HG03039 (cell line): ENCODE measurements at regions not wholly inside any gene's neighbourhood (a gene's known extent, or its start where the extent isn't known, plus 50 kb on each side); places are given as distances from the start of the nearest gene placed in this dataset.
"Not testable (repeated sequence)": the region's sequence is repeated elsewhere in the genome, so short reads cannot be mapped to it uniquely, and the experiment has no call there.

Source experiments
- ATAC-seq: cut with Tn5 transposase; IDR thresholded peaks from one replicate; pipeline ENCODE4 v1.9.1; 2021; ENCODE audit warnings: mild to moderate bottlenecking, moderate library complexity; ENCODE audit not compliant: unreplicated experiment

- no peak for ATAC-seq
These were observed 93.7 kb downstream of the OAT start for GRCh38 chr10:124324856-124325632.

- ATAC-seq = no peak
These were observed 94.3 kb downstream of the OAT start for GRCh38 chr10:124324451-124324850.

GRCh38 chr10:124323806-124324205, 94.9 kb downstream of the OAT start:
- ATAC-seq = no peak

GRCh38 chr10:124323111-124323725, 95.5 kb downstream of the OAT start:
- ATAC-seq = no peak

GRCh38 chr10:124322191-124322980, 96.3 kb downstream of the OAT start:
- ATAC-seq = no peak

- no peak for ATAC-seq
These were observed 97.2 kb downstream of the OAT start for GRCh38 chr10:124321433-124322089.

GRCh38 chr10:124320778-124321432, 97.8 kb downstream of the OAT start:
- no peak for ATAC-seq

GRCh38 chr10:124319926-124320391, 98.8 kb downstream of the OAT start:
- ATAC-seq = no peak

GRCh38 chr10:124319520-124319919, 99.2 kb downstream of the OAT start:
- not testable (repeated sequence) for ATAC-seq

- ATAC-seq = no peak
These were observed 99.9 kb downstream of the OAT start for GRCh38 chr10:124318811-124319210.

GRCh38 chr10:124318076-124318475, 100.6 kb downstream of the OAT start:
- ATAC-seq = no peak

- ATAC-seq = no peak
These were observed 102.4 kb downstream of the OAT start for GRCh38 chr10:124316326-124316725.

- ATAC-seq = no peak
These were observed 103.0 kb downstream of the OAT start for GRCh38 chr10:124315591-124316270.

GRCh38 chr10:124313374-124313773, 105.3 kb downstream of the OAT start:
- ATAC-seq = no peak

GRCh38 chr10:124308811-124309210, 109.9 kb downstream of the OAT start:
- ATAC-seq = no peak

- no peak for ATAC-seq
These were observed 110.6 kb downstream of the OAT start for GRCh38 chr10:124308056-124308645.

- no peak for ATAC-seq
These were observed 111.1 kb downstream of the OAT start for GRCh38 chr10:124307591-124307990.

- no peak for ATAC-seq
These were observed 111.8 kb downstream of the OAT start for GRCh38 chr10:124306922-124307371.

- no peak for ATAC-seq
These were observed 112.2 kb downstream of the OAT start for GRCh38 chr10:124306520-124306919.

GRCh38 chr10:124305984-124306383, 112.7 kb downstream of the OAT start:
- ATAC-seq = no peak
